Body of pancreas (tissue), 4 donors: ENCODE measurements at regions not wholly inside any gene's neighbourhood (a gene's known extent, or its start where the extent isn't known, plus 50 kb on each side); places are given as distances from the start of the nearest gene placed in this dataset.

Experiments
- ATAC-seq: fragments of 150-250 bp; one replicate; pipeline ENCODE4 v1.9.1; 2016
- DNase-seq, 4 donors: peaks; one replicate each; pipeline ENCODE4 v3.0.0-alpha.2; 2019
- H3K27ac ChIP-seq, 4 donors: fragments of 200-600 bp; sonication (generic); 1 replicate in 3 of 4; 2 replicates in 1 of 4; pipeline versions ENCODE4 v1.5.1 to v1.6.1; 2016 to 2019; ENCODE audit warnings: mild to moderate bottlenecking in 1 of 4, mixed read lengths in 1 of 4, moderate library complexity in 1 of 4
- H3K27me3 ChIP-seq, 2 donors: fragments of 200-600 bp; sonication (generic); one replicate each; pipeline ENCODE4 v1.6.0; 2016; ENCODE audit warnings: mild to moderate bottlenecking in 1 of 2
- H3K36me3 ChIP-seq, 2 donors: fragments of 200-600 bp; sonication (generic); replicated peaks in 1 of 2; 2 replicates each; pipeline ENCODE4 v1.5.1; 2016; ENCODE audit warnings: low read depth in 2 of 2; ENCODE audit not compliant: insufficient read depth in 1 of 2
- H3K4me1 ChIP-seq: fragments of 200-600 bp; sonication (generic); one replicate; pipeline ENCODE4 v1.6.0; 2016
- H3K4me3 ChIP-seq, 2 donors: fragments of 200-600 bp; sonication (generic); 1 replicate in 1 of 2; 2 replicates in 1 of 2; pipeline ENCODE4 v1.5.1; 2016 to 2019
- H3K9me3 ChIP-seq, 3 donors: fragments of 200-600 bp; sonication (generic); 1 replicate in 2 of 3; 2 replicates in 1 of 3; pipeline ENCODE4 v1.5.1; 2016
- CTCF ChIP-seq, 7 experiments: fragments of 450-650 bp in 4 of 7; fragments of 200-600 bp in 3 of 7; sonication (generic) in 3 of 7; IDR thresholded peaks; one replicate each; pipeline ENCODE4 v1.5.1; 2016 to 2019; ENCODE audit warnings: antibody characterized with exemption in 7 of 7
- POLR2A ChIP-seq, 3 donors: fragments of 450-650 bp; IDR thresholded peaks; one replicate each; pipeline ENCODE4 v1.6.1; 2016; ENCODE audit warnings: antibody characterized with exemption in 3 of 3, mild to moderate bottlenecking in 2 of 3
- WGBS, 2 donors: methylation state at CpG; one replicate each; pipeline ENCODE4 v1.1.5; 2017; 5-methylcytosine and 5-hydroxymethylcytosine counted together
- intact Hi-C: fragments of 100-400 bp; cut with DNase I; formaldehyde crosslinking; loops from one replicate; pipeline ENCODE4 v1.15.1; 2023

- ATAC-seq (no peak), DNase-seq (no peak)
- intact Hi-C loops = no loop called here
- no peak for TF ChIP-seq CTCF (IDR thresholded peaks at IDR 0.05)
- TF ChIP-seq POLR2A (IDR thresholded peaks at IDR 0.05) = no peak
- Histone ChIP-seq H3K9me3 (no peaks in the 10 kb centered on the region), H3K27ac (no peak overlapping the region), H3K36me3 (no peaks in the 10 kb centered on the region), H3K27me3 (no peaks in the 10 kb centered on the region), H3K4me3 (no peak overlapping the region), H3K4me1 (no peaks in the 10 kb centered on the region)
- WGBS, 2 donors = 90% methylated on average over 3 of the region's 3 CpGs
Measured at GRCh38 chr1:239301251-239301650, 85.1 kb upstream of the CHRM3 start.

- 93 to 95% methylated on average over 7 of the region's 7 CpGs for WGBS, 2 donors
- Histone ChIP-seq H3K4me3 (no peak overlapping the region), H3K36me3 (no peaks in the 10 kb centered on the region), H3K27ac (no peak overlapping the region), H3K4me1 (no peaks in the 10 kb centered on the region), H3K9me3 (no peaks in the 10 kb centered on the region), H3K27me3 (no peaks in the 10 kb centered on the region)
- intact Hi-C loops = no loop called here
- DNase-seq (no peak), ATAC-seq (no peak)
- no peak for TF ChIP-seq POLR2A (IDR thresholded peaks at IDR 0.05)
- no peak for TF ChIP-seq CTCF (IDR thresholded peaks at IDR 0.05)
Measured at GRCh38 chr1:239297910-239298309, 88.5 kb upstream of the CHRM3 start.

- Histone ChIP-seq H3K9me3 (no peaks in the 10 kb centered on the region), H3K27ac (no peak overlapping the region), H3K4me1 (no peaks in the 10 kb centered on the region), H3K36me3 (no peaks in the 10 kb centered on the region), H3K4me3 (no peak overlapping the region), H3K27me3 (no peaks in the 10 kb centered on the region)
- intact Hi-C loops = no loop called here
- WGBS, 2 donors = 53% methylated on average over 7 of the region's 7 CpGs
- DNase-seq = peak in 1 of 4 donors; percentile 14
- no peak for ATAC-seq
- TF ChIP-seq POLR2A (IDR thresholded peaks at IDR 0.05) (no peak), CTCF (IDR thresholded peaks at IDR 0.05) (no peak)
Measured at GRCh38 chr1:239293350-239294110, 92.8 kb upstream of the CHRM3 start.

GRCh38 chr1:239288820-239289554, 97.4 kb upstream of the CHRM3 start:
- H3K27me3 ChIP-seq = no peaks in the 10 kb centered on the region
- TF ChIP-seq CTCF (IDR thresholded peaks at IDR 0.05) = no peak
- no peak for TF ChIP-seq POLR2A (IDR thresholded peaks at IDR 0.05)
- no peaks in the 10 kb centered on the region for H3K9me3 ChIP-seq
- DNase-seq (no peak), ATAC-seq (no peak)
- no peaks in the 10 kb centered on the region for H3K4me1 ChIP-seq
- 29 to 57% methylated on average over 1 of the region's 1 CpG for WGBS, 2 donors
- no peaks in the 10 kb centered on the region for H3K36me3 ChIP-seq
- H3K27ac ChIP-seq = no peak overlapping the region
- H3K4me3 ChIP-seq = no peak overlapping the region
- intact Hi-C loops = no loop called here
